DLD1 (cell line): ENCODE measurements at regions not wholly inside any gene's neighbourhood (a gene's known extent, or its start where the extent isn't known, plus 50 kb on each side); places are given as distances from the start of the nearest gene placed in this dataset.

Experiments used
- in situ Hi-C: cut with HindIII; loops from 2 replicates; pipeline ENCODE4 v1.10.0; 2017; ENCODE audit warnings: low sequenced_read_pairs

- in situ Hi-C loops: no loop called here
These were observed 115.9 kb downstream of the LY86 start for GRCh38 chr6:6704103-6705060.

GRCh38 chr6:6705061-6705425 is 116.5 kb downstream of the LY86 start:
- in situ Hi-C loops: no loop called here

DNA sequence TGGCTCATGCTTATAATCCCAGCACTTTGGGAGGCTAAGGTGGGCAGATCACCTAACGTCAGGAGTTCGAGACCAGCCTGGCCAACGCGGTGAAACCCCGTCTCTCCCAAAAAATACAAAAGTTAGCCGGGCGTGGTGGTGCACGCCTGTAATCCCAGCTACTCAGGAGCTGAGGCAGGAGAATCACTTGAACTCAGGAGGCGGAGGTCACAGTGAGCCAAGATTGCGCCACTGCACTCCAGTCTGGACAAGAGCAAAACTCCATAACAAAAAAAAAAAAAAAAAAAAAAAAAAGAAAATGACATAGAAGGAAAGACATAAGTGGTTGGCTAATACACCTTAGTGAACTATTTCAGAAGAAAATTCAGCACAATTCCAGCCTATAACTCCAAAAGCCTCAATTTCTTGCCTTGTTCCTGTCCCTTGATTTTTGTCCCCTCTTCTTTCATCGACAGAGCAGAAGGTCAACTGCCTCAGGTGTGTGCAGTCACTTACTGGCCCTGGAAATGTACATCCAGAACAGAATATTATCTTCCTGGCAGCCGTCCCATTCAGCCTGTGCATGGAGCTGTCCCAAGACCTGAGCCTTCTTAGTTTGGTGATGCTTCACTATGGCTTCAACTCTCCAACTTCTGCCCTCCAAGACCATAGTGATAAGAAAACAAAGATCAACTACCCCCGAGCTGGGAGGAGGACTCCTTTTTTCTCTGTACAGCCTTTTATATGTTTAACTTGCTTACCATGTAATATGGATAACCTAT is 117.6 kb downstream of the LY86 start:
- in situ Hi-C loops: no loop called here

GRCh38 chr6:6707143-6707542 is 118.6 kb downstream of the LY86 start:
- in situ Hi-C loops: no loop called here

- in situ Hi-C loops: no loop called here
These were observed 120.6 kb downstream of the LY86 start for GRCh38 chr6:6709106-6709505.

DNA sequence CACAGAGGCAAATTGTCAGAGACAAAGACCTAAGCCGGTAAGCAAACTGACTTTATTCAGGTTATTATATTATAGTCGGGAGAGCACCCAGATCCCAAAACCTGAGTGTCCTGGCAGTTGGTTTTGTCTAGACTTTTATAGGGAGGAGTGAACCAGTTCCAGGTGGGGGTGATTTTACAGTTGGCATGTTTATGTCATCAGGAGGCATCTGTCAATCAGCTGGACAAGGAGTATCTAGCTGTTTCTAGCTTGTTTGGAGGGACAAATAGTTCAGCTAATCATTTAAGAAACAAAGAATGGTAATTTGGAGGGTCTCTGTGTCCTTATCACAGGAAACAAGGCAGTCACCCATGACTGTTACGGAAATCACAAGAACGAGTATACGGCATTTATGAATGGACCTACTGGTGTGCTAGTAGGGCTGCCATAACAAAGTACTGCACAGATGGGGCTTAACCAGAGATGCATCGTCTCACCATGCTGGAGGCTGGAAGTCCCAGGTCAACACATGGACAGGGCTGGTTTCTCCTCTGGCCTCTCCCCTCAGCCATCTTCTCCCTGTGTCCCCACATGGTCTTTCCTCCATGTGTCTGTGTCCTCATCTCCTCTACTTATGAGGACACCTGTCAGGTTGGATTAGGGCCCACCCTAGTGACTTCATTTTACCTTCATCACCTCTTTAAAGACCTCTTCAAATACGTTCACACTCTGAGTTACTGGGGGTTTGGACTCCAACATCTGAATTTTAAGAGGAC is 122.7 kb downstream of the LY86 start:
- in situ Hi-C loops: no loop called here

GRCh38 chr6:6711832-6712448 is 123.4 kb downstream of the LY86 start:
- in situ Hi-C loops: no loop called here

GRCh38 chr6:6712449-6713403 is 124.2 kb downstream of the LY86 start:
- in situ Hi-C loops: no loop called here

- in situ Hi-C loops: no loop called here
These were observed 125.1 kb downstream of the LY86 start for GRCh38 chr6:6713657-6714056.

DNA sequence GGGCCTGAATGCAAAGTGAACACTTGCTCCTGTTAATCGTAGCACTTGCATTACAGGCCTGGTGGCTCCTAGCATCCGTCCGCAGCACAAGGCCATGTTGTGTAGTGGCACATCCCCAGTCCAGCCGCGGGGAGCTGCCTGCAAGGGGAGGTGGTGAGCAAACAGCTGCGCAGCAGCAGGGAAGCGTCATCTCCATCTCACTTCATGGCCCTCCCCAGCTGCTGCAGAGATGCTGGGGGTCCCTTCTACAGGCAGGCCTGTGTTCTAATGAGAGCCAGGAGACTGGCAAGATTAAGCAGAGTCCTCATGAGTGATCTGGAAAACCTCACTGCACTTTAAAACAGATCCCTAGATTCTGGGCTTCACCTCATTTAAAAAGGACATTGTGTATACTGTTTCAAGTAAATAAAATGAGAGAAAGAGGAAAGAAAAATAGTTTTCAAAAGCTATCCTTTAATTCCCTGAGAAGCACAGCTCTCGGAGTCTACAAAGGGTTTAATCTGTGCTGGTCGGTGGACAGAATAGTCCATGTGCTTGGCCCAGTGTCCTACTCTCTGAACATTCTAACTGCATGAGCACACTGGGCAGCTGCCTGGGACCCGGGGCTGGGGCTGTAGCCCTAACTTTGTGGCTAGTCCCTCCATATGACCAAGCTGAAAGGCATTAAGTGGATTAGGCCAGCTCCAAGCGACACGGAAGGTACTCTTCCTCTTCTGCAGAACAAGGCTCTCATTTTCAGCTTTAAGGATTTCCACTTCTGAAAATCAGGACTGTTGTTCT is 125.8 kb downstream of the LY86 start:
- in situ Hi-C loops: no loop called here

DNA sequence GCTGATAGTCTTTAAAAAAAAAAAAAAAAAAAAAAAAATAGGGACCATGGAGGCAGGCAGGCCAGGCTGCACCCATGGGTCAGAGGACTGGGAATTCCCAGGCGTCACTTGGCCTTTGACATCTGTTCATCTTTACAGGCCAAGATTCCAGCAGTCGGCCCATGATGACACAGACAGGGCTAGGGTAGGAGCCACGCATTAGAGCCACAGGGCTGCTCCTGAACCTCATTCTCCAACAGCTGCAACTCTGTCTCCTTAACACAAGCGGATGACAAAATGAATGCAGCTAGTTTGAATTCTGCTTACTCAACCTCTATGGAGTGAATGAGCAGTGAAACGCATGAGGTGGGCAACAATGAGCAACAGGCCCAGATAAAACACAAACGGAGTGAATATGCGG is 126.4 kb downstream of the LY86 start:
- in situ Hi-C loops: no loop called here

DNA sequence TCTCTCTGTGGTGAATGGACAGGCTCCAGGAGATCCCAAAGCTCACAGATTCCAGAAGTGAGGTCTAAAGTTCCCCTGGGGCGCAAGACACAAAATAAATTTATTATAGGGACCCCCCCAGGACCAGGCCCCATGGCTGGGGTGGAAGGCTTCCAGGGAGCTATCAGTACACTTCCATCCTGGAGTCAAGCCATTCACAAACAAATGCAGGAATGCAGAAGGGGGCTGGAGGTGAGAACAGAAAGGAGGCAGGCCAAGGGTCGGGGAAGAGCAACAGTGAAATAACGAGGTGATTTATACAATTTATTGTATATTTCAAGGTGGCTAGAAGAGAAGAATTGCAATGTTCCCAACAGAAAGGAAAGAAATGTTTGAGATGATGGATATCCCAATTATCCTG is 126.9 kb downstream of the LY86 start:
- in situ Hi-C loops: no loop called here

- in situ Hi-C loops: no loop called here
These were observed 128.7 kb downstream of the LY86 start for GRCh38 chr6:6716998-6717763.

- in situ Hi-C loops: no loop called here
These were observed 129.4 kb downstream of the LY86 start for GRCh38 chr6:6717953-6718352.

DNA sequence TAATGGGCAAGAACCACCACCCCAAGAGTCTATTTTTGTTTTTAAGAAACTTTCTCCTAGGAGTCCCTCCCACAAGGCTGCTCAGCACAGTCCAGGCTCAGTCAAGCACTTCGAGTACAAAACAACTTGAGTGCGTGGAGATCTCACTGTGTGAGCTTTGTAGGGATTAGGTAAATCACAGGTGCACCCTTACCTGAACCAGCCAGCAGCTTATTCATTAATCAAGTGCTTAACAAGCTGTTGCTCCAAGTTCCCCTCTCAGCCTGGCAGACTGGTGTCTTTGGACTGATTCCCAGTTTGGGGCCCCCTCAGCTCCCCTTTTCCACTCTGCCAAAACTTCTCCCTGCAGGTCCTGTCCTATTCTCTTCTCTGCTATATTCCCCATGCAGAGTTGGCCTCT is 133.1 kb downstream of the LY86 start:
- in situ Hi-C loops: no loop called here

GRCh38 chr6:6722195-6722594 is 133.7 kb downstream of the LY86 start:
- in situ Hi-C loops: no loop called here

- in situ Hi-C loops: no loop called here
These were observed 134.8 kb downstream of the LY86 start for GRCh38 chr6:6723361-6723760.

- in situ Hi-C loops: no loop called here
These were observed 135.5 kb downstream of the LY86 start for GRCh38 chr6:6723921-6724538.
